ENCODE measurements at regions not wholly inside any gene's neighbourhood (a gene's known extent, or its start where the extent isn't known, plus 50 kb on each side); places are given as distances from the start of the nearest gene placed in this dataset.

DNA sequence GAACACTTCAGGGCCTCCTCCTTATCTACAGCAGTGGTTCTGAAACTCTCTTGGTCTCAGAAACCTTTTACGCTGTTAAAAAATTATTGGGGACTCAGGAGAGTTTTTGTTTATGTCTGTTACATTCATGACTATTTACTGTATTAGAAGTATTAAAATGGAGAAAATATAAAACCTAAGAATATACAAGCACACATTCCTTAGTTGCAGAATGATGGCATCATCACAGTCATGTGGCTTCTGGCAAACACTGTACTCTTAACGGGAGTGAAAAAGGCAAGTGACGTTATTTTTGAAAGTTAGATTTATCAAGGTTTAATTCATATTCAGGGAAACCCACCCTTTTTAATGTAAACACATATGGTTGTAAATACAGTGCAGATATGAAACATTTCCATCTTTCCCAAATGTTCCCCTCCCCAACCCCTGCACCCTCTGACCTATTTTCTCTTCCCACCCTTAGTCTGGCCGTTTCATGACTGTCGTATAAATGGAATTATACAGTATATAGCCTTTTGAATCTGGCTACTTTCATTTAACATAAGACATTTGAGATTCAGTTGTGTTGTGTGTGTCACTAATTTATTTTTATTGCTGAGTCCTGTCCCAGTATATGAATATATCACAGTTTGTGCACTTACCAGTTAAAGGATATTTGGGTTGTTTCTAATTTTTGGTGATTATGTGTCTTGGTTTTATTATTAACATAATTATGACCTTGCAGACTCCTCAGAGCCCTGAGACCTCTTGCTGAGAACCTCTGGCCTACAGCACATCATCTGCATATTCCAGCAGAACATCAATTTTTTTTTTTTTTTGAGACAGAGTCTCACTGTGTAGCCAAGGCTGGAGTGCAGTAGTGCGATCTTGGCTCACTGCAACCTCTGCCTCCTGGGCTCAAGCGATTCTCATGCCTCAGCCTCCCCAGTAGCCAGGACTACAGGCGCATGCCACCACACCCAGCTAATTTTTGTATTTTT, 457.0 kb downstream of the PCNX1 start:
- DNase-seq = no peak

DNA sequence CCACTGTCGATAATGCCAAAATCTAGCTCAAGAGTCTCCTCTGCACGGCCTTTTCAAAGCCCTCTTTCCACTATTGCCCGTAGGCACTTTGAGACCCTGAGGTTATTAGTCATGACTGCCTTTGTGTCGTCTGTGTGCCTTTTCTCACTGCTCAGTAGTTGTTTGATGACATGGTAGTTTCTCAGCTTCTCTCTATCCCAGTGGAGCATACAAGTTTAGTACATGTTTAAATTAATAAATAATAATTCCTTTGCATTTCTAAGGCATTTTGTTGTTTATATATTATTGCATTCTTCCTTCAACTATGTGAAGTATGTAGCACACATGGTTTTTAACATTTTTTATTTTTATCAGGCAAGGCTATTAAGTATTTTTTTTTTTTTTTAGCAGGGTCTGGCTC, 458.1 kb downstream of the PCNX1 start:
- no peak for DNase-seq

DNA sequence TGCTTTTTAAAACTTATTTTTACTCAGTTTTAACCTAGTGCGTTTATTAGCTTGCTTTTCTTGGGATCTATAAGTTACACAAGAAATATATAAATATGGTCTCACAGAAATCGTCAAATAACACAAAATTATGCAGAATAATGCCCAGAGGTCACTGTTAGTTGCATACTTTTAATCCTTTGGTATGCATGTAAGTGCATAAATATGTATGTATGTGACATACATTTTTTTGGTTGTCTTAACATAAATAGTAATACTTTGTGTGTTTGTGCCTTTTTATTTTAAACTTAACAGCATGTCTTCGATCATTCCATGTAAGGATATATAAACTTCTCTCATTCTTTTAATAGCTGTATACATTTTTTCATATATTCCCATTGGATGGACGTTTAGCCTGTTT, 459.6 kb downstream of the PCNX1 start:
- no peak for DNase-seq

DNA sequence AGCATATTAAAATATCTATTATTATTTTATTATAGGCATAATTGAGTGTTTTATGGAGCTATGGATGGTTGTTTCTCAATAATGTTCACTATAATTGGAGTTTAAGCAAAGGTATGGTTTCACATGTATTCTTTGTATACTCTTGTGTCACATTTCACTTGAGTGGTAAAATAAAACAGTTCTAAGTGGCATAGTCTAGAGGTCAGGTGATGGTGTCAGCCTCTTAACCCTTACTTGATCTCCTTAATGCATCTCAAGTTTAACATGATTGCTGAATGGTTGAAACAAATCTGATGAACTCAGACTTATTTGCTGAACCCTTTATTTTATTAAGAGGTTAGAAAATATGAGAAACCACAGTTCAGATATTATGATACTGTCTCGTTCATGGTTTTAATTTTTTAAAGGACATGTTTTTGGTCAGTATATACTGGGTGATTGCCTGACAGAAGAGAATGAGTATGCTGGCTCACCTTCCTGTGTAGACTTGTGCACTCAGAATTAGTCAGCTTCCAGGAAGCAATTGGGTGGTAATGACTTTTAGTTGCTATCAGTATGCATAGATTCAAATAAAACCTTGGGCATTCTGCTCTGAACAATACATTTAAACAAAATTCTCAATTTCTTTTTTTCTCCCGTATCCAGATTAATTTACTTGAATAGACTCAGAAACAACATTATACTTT, 464.6 kb downstream of the PCNX1 start:
- DNase-seq = no peak

DNA sequence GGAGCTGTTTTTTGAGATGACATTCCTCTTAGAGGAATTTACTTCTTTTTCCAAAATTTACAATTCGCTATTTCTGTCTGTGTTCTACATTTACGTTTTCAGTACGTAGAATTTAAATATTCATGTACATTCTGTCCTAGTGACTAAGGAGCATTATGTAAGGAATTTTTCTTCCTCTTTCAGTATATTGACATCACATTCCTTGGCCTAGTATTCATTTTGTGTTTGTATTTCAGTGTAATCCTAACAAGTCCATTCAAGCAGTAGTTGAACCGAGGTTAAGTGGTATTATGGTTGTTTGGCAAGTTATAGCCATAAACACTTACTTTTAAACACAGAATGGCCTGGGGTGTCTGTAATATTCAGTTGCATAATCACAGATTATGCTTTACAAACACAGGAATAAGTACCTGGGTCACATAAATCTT, 465.2 kb downstream of the PCNX1 start:
- no peak for DNase-seq

DNA sequence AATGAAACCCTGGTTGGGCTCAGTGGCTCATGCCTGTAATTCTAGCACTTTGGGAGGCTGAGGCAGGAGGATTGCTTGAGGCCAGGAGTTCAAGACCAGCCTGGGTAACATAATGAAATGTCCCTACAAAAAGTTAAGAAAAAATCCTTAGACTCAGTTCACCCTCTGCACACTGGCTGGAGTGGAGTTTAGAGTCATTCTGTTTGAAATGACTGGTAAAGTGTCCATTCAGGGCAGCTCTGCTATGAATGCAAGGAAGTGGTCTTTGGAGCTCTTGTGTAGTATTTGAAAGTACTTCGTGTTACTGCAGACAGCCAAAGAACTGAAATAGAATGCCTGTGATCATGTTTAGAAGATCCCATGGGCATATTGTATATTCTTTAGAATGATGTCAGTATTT, 466.5 kb downstream of the PCNX1 start:
- no peak for DNase-seq

DNA sequence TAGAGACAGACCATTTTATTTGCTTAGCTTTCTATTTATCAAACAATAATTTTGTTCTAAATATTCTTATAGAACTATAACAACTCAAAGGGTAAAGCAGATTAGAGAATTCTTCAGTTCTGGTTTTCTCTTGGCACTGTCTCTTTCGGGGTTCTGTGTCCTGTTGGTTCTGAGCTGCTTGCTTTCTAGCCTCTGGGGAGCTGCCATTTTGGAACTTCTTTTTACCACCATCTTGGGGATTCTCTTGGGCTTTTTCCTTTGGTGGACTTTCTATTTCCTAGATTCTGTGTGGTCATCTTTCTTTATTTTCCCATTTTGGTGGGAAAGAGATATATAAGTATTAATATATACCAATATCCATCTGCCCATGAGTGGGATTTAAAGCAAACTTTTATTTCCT, 467.7 kb downstream of the PCNX1 start:
- DNase-seq = no peak

DNA sequence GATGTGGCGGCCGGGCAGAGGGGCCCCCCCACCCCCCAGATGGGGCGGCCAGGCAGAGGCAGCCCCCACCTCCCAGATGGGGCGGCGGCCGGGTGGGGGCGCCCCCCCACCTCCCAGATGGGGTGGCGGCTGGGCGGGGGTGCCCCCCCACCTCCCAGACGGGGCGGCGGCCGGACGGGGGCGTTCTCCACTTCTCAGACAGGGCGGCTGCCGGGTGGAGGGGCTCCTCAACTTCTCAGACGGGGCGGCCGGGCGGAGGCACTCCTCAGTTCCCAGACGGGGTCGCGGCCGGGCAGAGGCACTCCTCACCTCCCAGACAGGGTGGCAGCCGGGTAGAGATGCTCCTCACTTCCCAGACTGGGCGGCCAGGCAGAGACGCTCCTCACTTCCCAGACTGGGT, 469.8 kb downstream of the PCNX1 start:
- no peak for DNase-seq

DNA sequence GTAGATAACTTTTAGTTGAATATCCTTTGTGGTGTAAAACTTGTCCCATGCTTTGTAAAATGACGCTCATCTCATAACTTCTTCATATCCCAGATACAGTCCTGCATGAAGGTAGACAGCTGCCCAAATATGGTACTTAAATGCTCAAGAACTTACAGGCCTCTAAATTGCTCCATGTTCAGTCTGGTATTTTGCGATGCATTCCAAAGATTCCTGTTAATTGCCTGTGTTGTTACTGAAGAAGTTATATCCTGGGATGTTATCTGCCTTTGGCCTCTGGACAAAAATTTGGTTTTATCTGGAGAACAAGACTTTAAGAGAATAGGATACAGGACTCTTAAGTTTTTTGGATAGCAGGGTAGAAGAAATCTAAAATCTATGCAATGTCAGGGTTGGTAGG, 473.0 kb downstream of the PCNX1 start:
- DNase-seq = no peak

DNA sequence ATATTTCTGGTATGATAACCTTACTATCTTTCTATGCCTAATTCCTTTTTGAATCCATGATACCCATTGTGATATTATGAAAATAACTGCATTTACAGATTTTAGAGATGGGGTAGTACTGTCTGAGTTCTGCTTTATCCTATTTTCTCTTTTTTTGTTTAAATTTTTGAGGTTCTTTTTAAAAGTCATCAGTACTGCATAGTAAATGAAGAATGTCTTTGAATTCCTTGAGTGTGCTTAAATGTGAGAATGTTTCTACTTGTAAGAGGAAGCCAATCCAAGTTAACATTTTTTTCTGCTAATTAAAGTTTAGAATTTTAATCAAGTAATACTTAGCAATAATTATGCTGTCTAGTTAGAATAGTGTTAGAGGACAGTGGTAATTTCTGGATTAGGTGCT, 474.6 kb downstream of the PCNX1 start:
- DNase-seq = no peak

DNA sequence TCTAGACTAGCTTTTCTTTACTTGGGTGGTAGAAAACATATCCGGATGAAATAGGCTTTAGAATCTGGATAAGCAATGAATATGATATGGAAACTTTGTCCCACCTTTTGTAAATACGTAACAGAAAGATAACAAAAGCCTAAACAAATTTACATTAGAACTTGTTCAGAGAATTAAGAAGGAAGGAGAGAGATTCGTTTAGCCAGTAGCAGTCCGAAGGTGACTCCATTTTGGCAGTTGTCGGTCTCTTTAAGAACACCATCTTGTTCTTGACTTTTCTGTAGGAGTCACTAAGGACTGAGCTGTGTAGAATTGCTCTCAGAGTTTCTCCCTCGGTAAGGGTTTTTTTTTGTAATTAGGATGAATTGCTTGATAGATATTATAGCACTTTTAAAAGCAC, 475.1 kb downstream of the PCNX1 start:
- no peak for DNase-seq

DNA sequence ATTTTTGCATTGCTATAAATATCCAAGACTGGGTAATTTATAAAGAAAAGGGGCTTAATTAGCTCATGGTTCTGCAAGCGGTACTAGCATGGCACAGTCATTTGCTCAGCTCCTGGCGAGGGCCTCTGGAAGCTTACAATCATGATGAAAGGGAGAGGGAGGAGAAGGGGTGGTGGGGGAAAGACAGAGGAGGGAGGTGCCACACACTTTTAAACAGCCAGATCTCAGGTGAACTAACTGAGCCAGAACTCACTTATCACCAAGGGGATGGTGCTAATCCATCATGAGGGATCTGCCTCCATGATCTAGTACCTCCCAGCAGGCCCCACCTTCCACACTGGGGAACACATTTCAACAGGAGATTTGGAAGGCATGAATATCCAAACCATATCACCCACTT, 476.3 kb downstream of the PCNX1 start:
- no peak for DNase-seq

DNA sequence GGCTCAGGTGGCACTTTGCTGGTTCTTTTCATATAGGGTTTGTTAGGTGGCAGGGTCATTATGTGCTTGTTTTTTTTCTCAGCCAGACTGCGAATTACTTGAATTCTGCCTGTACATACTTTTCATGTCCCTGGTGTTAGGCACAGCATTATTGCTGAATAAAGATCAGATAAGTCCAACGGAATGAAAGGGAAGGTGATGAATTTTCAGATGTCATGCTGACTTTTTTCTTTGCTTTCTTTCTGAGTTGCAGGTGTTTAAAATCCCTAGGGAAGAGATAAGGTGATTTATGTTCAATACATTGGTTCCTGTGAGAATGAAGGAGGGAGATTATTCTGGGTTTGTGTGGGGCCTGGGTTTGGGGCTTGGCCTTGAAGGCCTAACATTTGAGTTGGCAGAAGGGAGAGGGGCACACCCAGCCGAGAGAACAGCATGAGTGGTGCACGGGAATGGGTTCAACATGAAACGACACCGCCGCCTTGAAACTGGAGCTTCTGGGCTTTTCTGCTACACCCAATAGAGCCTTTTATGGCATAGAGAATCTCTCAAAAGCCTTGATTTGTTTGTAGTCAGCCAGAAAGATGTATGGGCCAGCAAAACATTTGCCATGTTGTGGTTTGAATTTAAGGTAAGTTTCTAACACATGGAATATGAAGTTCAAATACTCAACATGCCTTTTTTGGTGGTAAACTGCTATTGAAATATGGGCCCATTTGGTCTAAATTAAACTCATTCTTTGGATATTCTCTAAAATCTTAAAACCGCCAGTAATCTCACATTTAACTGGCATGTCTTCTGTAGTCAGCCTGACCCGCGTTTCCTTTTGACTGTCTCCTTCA, 477.0 kb downstream of the PCNX1 start:
- no peak for DNase-seq

DNA sequence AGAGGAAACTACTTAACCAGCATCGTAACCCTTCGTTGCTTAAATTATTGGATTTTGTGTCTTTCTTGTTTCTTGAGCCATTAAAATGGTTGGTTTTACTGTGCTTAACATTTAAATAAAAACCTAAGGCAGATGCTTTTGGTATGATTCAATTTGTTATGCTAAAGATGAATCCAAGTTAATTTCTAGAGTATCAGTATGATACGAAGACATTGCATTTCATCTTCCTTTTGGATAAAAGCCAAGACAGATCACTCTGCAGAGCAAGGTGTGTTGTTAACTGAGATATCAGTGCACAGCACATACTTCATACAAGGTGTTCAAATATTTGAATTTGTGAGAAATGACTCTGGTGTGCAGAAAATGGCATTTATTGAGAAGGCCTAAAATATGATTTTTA, 480.5 kb downstream of the PCNX1 start:
- no peak for DNase-seq

DNA sequence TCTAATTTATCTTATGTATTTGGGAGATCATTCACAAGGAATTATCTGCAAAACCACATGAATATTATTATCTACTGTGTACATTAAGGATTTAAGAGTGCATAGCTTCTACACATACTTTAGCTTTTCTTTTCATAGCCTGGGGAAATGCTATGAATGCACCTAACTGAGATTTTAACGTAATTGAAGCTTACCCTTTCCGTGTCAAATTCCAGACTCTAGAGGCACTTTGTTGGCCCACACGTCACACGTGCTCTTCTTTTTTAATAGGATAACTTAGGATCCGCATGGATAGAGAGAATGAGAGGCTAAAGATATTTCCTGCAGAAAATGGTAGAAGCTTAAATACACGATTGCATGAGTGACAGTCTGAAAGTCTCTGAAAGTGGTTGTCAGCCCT, 481.1 kb downstream of the PCNX1 start:
- DNase-seq = no peak

DNA sequence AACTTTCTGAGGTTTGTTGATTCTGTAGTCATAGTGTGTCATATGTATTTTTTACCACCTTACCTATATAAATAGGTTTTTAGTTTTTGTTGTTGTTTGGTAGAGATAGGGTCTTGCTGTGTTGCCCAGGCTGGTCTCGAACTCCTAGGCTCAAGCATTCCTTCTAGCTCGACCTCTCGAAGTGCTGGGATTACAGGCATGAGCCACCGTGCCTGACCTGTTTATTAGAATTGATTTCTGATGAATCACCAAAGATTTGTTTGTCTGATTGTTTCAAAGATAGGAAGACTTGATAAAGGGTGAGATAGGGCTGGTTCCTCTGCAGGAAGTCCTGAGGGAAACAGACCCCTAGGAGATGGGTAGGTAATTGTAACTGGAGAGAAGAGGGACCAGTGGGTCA, 481.6 kb downstream of the PCNX1 start:
- DNase-seq = no peak

DNA sequence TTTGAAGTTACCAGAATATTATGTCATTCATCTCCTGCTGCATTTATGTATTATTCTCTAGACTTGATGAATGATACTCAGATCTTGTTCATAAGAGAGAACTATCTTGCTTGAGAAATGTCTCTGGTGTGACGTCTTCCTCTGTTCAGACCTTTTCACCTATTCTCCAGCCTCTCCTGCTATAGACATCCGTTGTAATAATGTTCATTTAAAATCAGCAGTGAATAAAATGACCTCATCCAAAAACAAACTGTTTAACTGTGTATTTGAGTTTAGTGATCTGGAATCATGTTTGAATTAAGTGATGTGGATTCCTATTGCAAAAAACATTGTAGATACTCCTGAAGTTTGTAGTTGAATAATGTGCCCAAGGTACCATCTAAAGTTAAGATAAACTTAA, 487.1 kb downstream of the PCNX1 start:
- DNase-seq = no peak

DNA sequence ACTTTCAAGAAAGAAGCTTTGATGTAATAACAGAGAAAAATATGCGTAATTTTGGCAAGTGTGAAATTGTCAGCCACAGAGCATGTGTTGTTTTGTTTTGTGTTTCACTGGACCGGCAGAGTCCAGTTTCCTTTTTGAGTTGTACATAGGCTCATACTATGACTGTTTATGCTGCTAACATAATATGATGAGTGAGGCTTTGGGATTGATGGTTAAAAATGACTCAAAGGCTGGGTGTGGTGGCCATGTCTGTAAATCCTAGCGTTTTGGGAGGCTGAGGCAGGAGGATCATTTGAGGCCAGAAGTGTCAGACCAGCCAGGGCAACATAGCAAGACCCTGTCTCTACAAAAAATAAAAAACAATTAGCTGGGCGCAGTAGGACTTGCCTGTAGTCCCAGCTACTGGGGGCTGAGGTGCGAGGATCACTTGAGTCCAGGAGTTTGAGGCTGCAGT, 487.9 kb downstream of the PCNX1 start:
- no peak for DNase-seq

DNA sequence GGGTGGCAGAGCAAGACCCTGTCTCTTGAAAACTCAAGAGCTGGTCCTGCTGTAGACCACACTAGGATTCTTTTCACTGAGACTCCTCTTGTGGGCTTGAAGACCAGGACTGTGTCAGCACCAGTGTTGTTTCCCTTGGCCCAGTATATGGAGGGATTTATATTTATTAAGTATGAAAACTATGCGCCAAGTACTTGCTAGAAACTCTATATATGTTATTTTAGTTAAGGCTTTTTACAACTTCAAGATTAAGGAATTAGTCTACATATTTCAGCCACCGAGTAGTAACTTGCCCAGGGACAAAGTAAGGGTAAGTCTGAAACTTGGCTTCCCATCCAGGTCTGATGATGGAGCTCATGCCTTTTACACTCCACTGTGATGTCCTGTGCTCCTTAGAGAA, 488.4 kb downstream of the PCNX1 start:
- DNase-seq = no peak

DNA sequence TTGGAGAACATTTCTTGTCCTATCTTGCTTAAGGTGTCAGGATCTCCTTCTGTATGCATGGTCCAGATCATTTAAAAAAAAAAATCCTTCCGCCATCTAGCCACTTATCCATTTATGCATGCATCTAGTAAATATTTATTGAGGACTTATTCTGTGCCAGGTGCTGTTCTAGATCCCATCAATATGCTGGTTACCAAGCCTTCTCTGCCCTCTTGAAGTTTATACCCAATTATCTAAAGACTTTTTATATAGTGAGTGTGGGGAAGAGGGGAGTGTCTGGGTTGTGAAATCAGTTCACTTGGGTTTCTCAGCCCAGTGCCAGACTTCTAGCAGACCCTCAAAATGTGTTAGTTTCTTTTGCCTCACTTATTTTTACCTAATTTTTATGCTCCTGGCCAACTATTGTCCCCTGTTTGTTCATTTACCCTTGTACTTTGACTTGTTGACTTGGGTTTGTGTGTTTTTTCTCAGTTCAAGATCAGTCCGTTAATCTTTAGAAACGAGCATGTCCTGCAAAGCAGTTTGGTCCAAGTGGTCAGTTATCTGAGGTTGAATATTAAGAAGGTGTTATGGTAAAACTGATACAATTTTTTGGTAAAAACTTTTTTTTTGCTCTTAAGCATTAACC, 488.9 kb downstream of the PCNX1 start:
- no peak for DNase-seq

DNA sequence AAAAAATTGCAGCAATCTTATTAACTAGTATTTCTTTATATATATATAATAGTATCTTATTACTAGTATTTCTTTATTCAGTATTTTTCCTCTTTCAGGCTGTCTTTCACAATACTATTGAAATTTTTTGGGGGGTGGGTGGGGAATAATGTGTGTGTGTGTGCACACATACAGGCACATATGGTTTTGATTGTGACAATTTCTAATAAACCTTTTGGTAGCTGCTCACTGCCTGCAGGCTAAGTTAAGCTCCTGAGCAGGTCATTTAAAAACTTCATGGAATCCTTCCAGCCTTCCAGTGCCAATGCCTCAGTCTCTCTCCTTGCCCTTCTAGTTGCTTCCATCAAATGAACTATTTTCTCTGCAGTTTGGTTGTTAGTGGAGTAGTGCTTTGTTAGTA, 490.1 kb downstream of the PCNX1 start:
- DNase-seq = no peak

DNA sequence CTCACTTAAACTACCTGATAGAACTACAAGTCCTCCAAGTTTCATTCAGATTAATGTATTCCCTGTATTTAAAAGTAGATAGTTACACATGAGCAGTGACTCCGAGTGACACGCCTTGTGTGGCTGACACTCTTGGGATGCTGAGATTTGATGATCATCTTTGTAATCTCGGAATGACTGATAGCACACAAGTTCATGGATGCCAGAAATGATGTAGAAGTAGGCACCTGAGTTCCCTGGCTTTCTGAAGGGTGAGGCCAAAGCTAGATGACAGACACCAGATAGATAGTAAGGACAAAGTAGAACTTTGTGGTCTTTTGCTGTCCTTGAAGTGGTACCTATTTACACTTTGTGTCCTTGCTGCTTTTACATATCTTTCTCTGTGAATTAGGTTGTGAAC, 491.2 kb downstream of the PCNX1 start:
- DNase-seq = no peak

DNA sequence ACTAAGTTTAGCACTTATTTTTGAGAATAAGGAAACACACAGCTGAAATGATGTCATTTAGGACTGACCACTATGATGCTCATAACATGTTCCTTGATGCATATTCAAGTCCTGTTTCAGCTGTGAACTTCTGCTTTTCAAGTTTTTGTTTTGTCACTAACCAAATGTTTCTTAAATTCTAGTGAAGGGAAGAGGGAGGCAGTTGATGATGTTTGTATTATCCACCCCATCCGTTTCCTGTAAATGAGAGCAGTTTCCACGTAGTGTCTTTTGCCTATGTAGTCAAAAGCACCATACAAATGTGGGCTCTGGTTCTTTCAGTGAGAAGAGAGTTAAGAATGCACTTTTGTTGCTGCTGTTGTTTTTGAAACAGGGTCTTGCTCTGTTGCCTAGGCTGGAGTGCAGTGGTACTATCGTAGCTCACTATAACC, 491.8 kb downstream of the PCNX1 start:
- no peak for DNase-seq
